RWPE1 (cell line): ENCODE measurements at regions not wholly inside any gene's neighbourhood (a gene's known extent, or its start where the extent isn't known, plus 50 kb on each side); places are given as distances from the start of the nearest gene placed in this dataset.
"Not testable (repeated sequence)": the region's sequence is repeated elsewhere in the genome, so short reads cannot be mapped to it uniquely, and the experiment has no call there.

Experiments used
- CTCF ChIA-PET: fragments of 350-600 bp; sonication (Branson Sonifier 250); formaldehyde crosslinking; extraction: SDS; loops from one replicate; lab custom pipeline; 2021; lab: Yijun Ruan, JAX
- POLR2A ChIA-PET: fragments of 400-600 bp; formaldehyde crosslinking; extraction: SDS; loops from one replicate; lab custom pipeline; 2020; ENCODE audit warnings: antibody characterized with exemption; ENCODE audit not compliant: low non-redundant PET; lab: Yijun Ruan, JAX
- DNase-seq: peaks from one replicate; pipeline ENCODE4 v3.0.0; 2012; ENCODE audit warnings: low spot score
- H3K27ac ChIP-seq: fragments of 450-650 bp; 2 replicates; pipeline ENCODE4 v1.5.1; 2017
- TF ChIP-seq, protein P1 (sequence below): fragments of 450-650 bp; conservative IDR thresholded peaks from 2 replicates; pipeline ENCODE4 v1.5.1; 2017; ENCODE audit warnings: low read depth, mild to moderate bottlenecking

DNA sequence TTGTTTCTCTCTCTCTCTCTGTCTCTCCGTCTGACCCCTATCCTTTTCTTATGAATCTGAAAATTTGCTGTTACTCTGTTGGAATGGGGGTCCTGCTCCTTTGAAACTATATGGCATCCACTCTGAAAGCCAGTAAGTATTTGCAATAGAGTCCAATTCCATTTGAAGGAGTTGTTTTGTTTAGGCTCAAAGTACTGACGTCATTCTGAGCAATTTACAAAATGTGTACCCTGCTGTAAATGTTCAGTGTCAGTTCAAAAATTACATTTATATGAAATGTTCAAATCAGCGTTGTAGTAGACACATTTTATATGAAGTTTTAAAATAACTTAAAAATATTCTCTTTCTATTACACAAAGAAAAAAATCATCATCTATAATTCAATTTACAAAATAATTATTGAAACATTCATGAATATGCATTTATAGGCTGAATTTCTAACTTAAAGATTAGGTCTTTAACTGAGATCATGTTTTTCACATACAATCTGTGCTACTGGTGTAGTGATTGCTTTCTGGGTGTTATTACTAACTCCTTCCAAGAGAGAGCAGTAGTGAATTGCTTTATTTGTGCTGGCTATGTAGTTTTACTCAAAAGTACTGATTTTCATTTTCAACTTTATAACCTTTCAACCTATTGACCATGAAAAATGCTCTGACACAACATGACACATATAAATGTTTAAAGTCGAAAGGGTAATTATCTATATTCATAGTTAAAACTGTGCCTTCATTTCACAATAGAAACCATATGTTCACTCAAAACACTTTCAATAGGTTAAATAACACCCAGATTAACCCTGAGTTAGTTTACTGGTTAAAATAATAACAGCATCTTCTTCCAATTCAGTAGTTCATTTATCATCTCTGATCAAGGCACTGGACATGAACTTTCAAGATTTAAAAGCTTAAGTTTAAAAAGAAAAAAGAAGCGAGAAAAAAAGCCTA, 253.1 kb upstream of the ADGRL4 start:
- ChIA-PET POLR2A (no interaction called here), CTCF (interaction anchor here (1.6 kb wide), 1 partner anchor 94 kb away, joined by 9 read pairs; no protein-coding TSS in a partner anchor)
- TF ChIP-seq, protein P1, sequence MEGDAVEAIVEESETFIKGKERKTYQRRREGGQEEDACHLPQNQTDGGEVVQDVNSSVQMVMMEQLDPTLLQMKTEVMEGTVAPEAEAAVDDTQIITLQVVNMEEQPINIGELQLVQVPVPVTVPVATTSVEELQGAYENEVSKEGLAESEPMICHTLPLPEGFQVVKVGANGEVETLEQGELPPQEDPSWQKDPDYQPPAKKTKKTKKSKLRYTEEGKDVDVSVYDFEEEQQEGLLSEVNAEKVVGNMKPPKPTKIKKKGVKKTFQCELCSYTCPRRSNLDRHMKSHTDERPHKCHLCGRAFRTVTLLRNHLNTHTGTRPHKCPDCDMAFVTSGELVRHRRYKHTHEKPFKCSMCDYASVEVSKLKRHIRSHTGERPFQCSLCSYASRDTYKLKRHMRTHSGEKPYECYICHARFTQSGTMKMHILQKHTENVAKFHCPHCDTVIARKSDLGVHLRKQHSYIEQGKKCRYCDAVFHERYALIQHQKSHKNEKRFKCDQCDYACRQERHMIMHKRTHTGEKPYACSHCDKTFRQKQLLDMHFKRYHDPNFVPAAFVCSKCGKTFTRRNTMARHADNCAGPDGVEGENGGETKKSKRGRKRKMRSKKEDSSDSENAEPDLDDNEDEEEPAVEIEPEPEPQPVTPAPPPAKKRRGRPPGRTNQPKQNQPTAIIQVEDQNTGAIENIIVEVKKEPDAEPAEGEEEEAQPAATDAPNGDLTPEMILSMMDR = peak; percentile 68
- no peak overlapping the region for H3K27ac ChIP-seq
- peak; percentile 42 for DNase-seq

DNA sequence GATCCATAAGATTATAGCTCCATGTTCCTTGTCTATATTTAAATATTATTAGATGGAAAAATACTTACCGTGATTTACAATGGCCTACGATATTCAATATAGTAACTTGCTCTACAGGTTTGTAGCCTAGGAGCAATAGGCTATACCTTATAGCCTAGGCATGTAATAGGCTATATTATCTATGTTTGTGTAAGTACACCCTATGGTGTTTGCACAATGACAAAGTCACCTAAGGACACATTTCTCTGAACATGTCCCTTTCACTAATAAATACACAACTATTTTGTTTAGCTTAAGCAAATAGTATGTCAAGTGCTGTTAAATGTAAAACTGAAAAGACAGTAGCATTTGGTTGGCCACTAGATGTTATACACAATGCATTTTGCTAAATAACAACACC, 248.9 kb upstream of the ADGRL4 start:
- no peak for DNase-seq
- TF ChIP-seq, protein P1 = no peak
- CTCF ChIA-PET = interaction anchor here (0.6 kb wide), 1 partner anchor 72 kb away, joined by 4 read pairs; no protein-coding TSS in a partner anchor

GRCh38 chr1:79252598-79252997, 246.1 kb upstream of the ADGRL4 start:
- no peak for DNase-seq
- ChIA-PET CTCF (no interaction called here), POLR2A (no interaction called here)
- no peak overlapping the region for H3K27ac ChIP-seq
- TF ChIP-seq, protein P1 = no peak

More for the DNA sequence above, 248.9 kb upstream of the ADGRL4 start:
- POLR2A ChIA-PET = no interaction called here
- no peak overlapping the region for H3K27ac ChIP-seq

DNA sequence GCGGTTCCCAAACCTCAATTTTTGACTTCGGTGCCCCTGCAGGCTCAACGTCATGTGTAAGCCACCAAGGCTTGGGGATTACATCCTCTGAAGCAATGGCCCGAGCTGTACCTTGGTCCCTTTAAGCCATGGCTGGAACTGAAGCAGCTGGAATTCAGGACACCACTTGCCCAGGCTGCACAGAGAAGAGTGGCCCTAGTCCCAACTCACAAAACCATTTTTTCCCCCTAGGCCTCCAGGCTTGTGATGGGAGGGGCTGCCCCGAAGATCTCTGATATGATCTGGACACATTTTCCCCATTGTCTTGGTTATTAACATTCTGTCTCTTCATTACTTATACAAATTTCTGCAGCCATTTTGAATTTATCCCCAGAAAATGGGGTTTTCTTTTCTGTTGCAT, 233.3 kb upstream of the ADGRL4 start:
- no peak for DNase-seq
- POLR2A ChIA-PET = no interaction called here
- no peak overlapping the region for H3K27ac ChIP-seq
- TF ChIP-seq, protein P1 = no peak
- CTCF ChIA-PET = no interaction called here

DNA sequence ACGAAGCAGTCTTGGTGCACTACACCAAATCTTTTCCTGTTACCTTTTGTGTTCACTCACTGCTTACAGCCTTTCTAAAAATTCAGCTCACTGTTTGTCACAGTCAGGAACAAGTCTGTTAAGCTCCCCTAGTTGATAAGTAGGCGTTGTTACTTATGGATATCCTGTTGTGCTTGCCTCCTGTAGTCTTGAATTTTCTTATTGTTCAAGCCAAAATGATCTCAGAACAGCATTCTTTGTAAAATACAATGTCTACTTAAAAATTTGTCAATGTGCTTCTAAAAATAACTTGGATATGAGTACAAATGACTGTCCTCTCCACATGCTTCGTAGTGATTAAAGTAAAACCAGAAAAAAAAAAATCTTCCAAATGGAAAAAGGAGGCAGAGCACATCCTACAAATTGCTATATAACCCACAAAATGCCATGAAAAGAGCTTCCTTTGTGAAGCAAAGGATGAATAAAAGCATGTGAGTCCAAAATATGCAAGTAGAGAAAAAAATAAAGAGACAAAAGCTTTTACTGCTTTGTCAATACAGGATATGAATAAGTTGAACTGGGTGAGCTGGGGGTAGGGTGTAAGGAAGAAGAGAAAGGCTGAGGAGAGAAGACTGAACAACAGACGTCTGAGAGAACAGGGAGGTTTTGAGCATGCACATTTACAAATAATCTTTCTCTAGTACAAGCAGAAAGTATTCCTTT, 228.9 kb upstream of the ADGRL4 start:
- TF ChIP-seq, protein P1 = no peak
- no peak overlapping the region for H3K27ac ChIP-seq
- POLR2A ChIA-PET = no interaction called here
- CTCF ChIA-PET = interaction anchor here (0.9 kb wide), 1 partner anchor 29 kb away, joined by 3 read pairs; no protein-coding TSS in a partner anchor
- no peak for DNase-seq

- H3K27ac ChIP-seq = no peak overlapping the region
- DNase-seq = no peak
- CTCF ChIA-PET = no interaction called here
These were observed 226.3 kb upstream of the ADGRL4 start for GRCh38 chr1:79232818-79233217.

DNA sequence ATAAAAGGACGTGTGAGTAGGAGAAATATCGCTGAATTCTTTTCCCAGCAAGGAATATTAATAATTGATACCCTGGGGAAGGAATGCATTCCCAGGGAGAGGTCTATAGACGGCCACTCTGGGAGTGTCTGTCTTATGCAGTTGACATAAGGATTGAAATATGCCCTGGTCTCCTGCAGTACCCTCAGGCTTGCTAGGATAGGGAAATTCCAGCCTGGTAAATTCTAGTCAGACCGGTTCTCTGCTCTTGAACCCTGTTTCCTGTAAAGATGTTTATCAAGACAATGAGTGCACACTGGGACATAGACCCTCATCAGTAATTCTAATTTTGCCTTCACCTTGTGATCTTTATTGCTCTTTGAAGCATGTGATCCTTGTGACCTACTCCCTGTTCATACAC, 224.2 kb upstream of the ADGRL4 start:
- POLR2A ChIA-PET, DNase-seq, CTCF ChIA-PET, H3K27ac ChIP-seq: not testable (repeated sequence)

More at GRCh38 chr1:79232818-79233217, 226.3 kb upstream of the ADGRL4 start:
- TF ChIP-seq, protein P1 = no peak
- POLR2A ChIA-PET = no interaction called here
